ENCODE measurements at regions not wholly inside any gene's neighbourhood (a gene's known extent, or its start where the extent isn't known, plus 50 kb on each side); places are given as distances from the start of the nearest gene placed in this dataset.

DNA sequence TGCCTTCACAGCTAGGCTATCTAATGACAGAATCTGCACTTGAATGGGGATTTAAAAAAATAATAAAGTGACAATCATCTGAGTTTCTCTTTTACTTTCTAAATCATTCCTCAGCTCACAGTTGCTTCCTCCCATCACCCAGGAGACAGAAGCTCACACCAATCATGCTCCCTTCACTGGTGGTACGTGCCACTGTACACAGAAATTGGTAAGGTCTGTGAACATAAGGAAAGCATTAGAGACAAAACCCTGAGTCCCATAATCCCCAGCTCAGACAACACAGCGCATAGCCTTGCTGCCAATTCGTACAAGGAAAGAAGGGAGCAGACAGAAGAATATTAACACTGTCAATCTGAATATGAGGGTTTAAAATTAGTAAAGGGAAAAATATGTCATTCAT, 133.1 kb downstream of the IDS start:
- intact Hi-C loops (cut with DNase I): no loop called here
- no peaks in the 10 kb centered on the region for H3K27me3 ChIP-seq
- H3K4me1 ChIP-seq: no peaks in the 10 kb centered on the region
- TF ChIP-seq, protein P1, sequence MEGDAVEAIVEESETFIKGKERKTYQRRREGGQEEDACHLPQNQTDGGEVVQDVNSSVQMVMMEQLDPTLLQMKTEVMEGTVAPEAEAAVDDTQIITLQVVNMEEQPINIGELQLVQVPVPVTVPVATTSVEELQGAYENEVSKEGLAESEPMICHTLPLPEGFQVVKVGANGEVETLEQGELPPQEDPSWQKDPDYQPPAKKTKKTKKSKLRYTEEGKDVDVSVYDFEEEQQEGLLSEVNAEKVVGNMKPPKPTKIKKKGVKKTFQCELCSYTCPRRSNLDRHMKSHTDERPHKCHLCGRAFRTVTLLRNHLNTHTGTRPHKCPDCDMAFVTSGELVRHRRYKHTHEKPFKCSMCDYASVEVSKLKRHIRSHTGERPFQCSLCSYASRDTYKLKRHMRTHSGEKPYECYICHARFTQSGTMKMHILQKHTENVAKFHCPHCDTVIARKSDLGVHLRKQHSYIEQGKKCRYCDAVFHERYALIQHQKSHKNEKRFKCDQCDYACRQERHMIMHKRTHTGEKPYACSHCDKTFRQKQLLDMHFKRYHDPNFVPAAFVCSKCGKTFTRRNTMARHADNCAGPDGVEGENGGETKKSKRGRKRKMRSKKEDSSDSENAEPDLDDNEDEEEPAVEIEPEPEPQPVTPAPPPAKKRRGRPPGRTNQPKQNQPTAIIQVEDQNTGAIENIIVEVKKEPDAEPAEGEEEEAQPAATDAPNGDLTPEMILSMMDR (IDR thresholded peaks at IDR 0.05): no peak
- TF ChIP-seq POLR2AphosphoS5 (IDR thresholded peaks at IDR 0.05; ENCODE audit: insufficient read depth in 1 of 2, low read depth in 1 of 2) (no peak), POLR2A (IDR thresholded peaks at IDR 0.05) (no peak)
- no peaks in the 10 kb centered on the region for H3K9me3 ChIP-seq
- H3K36me3 ChIP-seq: no peaks in the 10 kb centered on the region
- no peak for DNase-seq (ENCODE audit: extremely low spot score in 2 of 2)
- H3K4me3 ChIP-seq: no peak overlapping the region
- H3K27ac ChIP-seq: no peak overlapping the region

DNA sequence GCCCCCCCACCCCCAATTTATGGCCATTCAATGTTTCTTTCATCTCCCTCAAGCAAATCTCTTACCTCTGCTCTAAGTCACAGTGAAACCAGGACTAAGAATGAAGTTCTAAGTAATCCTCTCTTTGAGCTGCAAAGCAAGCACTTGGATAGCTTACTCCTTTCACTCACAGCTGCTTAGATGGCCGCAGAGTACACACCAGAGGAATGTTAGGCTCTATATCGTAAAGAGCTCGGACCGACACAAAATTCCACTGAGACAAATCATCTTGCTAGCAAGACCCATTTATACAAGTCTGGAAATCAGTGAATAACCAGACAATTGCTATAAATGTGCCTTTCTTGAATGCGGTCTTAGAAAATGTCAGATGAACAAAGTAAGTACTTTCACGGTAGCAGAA, 135.0 kb downstream of the IDS start:
- Histone ChIP-seq H3K27ac (no peak overlapping the region), H3K4me3 (no peak overlapping the region), H3K36me3 (no peaks in the 10 kb centered on the region), H3K27me3 (no peaks in the 10 kb centered on the region), H3K9me3 (no peaks in the 10 kb centered on the region), H3K4me1 (no peaks in the 10 kb centered on the region)
- intact Hi-C loops (cut with DNase I): no loop called here
- TF ChIP-seq POLR2AphosphoS5 (IDR thresholded peaks at IDR 0.05; ENCODE audit: insufficient read depth in 1 of 2, low read depth in 1 of 2) (no peak), POLR2A (IDR thresholded peaks at IDR 0.05) (no peak)
- TF ChIP-seq, protein P1 (IDR thresholded peaks at IDR 0.05): no peak
- no peak for DNase-seq (ENCODE audit: extremely low spot score in 2 of 2)

DNA sequence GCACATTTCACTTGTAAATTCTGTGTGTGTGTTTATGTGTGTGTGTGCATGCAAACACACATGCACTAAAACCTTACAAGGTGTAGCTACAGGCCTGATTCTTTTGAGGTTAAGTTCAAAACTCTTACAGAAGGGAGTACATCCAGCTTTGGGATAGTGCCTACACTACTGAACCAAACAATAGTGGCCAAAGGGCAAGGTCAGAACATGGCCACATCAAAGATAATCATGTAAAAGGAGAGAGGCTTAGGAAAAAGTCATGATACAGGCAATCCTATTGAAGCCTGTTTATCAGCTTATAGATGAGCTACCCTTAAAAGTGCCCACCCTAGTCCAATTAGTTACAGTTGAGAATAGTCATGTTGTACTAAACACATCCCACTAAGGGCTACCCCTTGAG, 139.6 kb downstream of the IDS start:
- Histone ChIP-seq H3K9me3 (no peaks in the 10 kb centered on the region), H3K27me3 (no peaks in the 10 kb centered on the region), H3K36me3 (no peaks in the 10 kb centered on the region), H3K4me3 (no peak overlapping the region), H3K4me1 (no peaks in the 10 kb centered on the region), H3K27ac (no peak overlapping the region)
- no peak for TF ChIP-seq POLR2AphosphoS5 (IDR thresholded peaks at IDR 0.05; ENCODE audit: insufficient read depth in 1 of 2, low read depth in 1 of 2)
- TF ChIP-seq, protein P1 (IDR thresholded peaks at IDR 0.05): no peak
- TF ChIP-seq POLR2A (IDR thresholded peaks at IDR 0.05): no peak
- DNase-seq (ENCODE audit: extremely low spot score in 2 of 2): no peak
- intact Hi-C loops (cut with DNase I): no loop called here

DNA sequence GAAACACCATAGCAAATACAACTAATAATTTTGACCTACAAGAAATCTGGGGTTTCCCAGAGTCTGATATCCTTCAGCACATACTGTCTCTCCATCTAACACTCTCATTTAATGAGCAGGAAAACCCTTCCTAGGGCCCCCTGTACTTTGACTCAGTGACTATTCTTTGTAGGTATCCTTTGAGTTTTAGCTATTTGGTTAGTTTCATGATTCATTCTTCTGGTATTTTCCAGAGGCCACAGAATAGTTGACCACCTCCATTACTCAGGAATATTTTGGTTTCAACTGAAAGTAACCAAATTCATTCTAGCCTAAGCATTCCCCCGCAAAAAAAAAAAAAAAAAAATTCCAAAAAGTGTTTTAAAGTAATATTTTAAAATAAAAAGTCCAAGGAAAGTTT, 140.0 kb downstream of the IDS start:
- Histone ChIP-seq H3K36me3 (no peaks in the 10 kb centered on the region), H3K27me3 (no peaks in the 10 kb centered on the region), H3K4me1 (no peaks in the 10 kb centered on the region), H3K4me3 (no peak overlapping the region), H3K9me3 (no peaks in the 10 kb centered on the region), H3K27ac (no peak overlapping the region)
- TF ChIP-seq POLR2AphosphoS5 (IDR thresholded peaks at IDR 0.05; ENCODE audit: insufficient read depth in 1 of 2, low read depth in 1 of 2) (no peak), POLR2A (IDR thresholded peaks at IDR 0.05) (no peak)
- TF ChIP-seq, protein P1 (IDR thresholded peaks at IDR 0.05): no peak
- intact Hi-C loops (cut with DNase I): no loop called here
- no peak for DNase-seq (ENCODE audit: extremely low spot score in 2 of 2)

DNA sequence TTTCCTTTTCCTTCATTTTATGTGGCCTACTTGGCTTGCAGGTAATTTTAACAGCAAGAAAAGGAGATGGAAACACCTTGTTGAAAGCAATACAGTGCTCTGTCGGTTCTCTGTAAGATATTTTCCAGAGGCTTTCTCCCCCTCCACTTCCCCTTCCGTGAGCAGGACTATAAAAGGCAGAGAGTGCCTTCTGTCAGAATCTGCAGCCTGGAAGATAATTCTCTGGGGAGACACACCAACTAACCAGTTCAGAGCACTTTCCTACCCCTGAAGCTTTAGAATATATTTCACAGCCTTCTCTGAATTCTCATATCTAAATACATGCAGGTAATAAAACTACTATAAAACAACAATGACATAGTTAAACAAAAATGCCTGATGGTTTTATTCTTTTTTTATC, 141.1 kb downstream of the IDS start:
- no peaks in the 10 kb centered on the region for H3K27me3 ChIP-seq
- H3K36me3 ChIP-seq: no peaks in the 10 kb centered on the region
- no peak overlapping the region for H3K4me3 ChIP-seq
- no peak for DNase-seq (ENCODE audit: extremely low spot score in 2 of 2)
- H3K27ac ChIP-seq: no peak overlapping the region
- intact Hi-C loops (cut with DNase I): no loop called here
- TF ChIP-seq POLR2A (IDR thresholded peaks at IDR 0.05) (no peak), POLR2AphosphoS5 (IDR thresholded peaks at IDR 0.05; ENCODE audit: insufficient read depth in 1 of 2, low read depth in 1 of 2) (no peak)
- TF ChIP-seq, protein P1 (IDR thresholded peaks at IDR 0.05): no peak
- no peaks in the 10 kb centered on the region for H3K4me1 ChIP-seq
- H3K9me3 ChIP-seq: no peaks in the 10 kb centered on the region

Data from vagina (tissue), 2 donors.